ENCODE measurements at regions not wholly inside any gene's neighbourhood (a gene's known extent, or its start where the extent isn't known, plus 50 kb on each side); places are given as distances from the start of the nearest gene placed in this dataset.

DNA sequence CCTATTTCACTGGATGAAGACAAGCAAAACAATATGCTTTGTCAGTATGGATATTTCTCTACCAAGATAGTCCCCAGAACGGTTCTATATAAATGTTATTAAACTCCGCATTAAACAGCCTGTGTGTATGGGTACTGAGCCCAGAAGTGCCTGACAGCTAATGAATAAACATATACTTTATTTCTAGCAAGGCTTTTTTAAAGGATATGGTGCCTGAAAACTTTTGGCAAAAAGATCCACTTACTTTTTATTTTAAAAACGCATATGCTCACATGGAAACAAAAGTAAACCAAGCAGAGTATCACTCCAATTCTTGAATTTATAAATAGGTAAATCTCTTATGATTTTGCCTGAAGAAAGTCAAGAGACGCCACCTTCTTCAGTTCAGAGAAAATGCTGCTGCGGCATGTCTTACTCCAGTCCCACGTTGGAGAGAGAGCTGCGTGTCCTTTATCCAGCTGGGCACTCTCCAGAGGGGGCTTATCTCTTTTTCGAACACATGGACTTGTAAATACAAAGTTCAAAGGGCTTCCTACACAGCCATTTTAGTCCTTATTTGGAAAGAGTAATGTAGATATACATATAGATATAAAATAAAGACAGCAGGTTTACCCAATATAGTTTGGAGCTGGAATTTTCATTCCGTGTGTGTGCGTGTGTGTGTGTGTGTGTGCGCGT, 264.2 kb downstream of the ADAMTS20 start:
- H3K4ac ChIP-seq (ENCODE audit: low read depth in 1 of 2, low read length in 2 of 2): no peak overlapping the region
- peak overlapping the region; percentile 94 for H2AK5ac ChIP-seq (ENCODE audit: low read length, severe bottlenecking)
- DNase-seq: no peak
- no peak overlapping the region for H4K91ac ChIP-seq (ENCODE audit: low read length)
- no peak overlapping the region for H2BK5ac ChIP-seq (ENCODE audit: low read depth, low read length, poor library complexity, severe bottlenecking)
- no peak overlapping the region for H2BK12ac ChIP-seq (ENCODE audit: low read length in 2 of 2)
- no peaks in the 10 kb centered on the region for H3K36me3 ChIP-seq (ENCODE audit: control insufficient read depth in 1 of 2, insufficient read depth in 2 of 2, low read depth in 1 of 2, low read length in 2 of 2)
- 86% methylated on average over 8 of the region's 12 CpGs for WGBS
- no peak overlapping the region for H3K4me2 ChIP-seq (ENCODE audit: low read length, poor library complexity, severe bottlenecking)
- no peaks in the 10 kb centered on the region for H3K27me3 ChIP-seq (ENCODE audit: control insufficient read depth in 1 of 2, insufficient read depth in 1 of 2, low read length in 2 of 2)
- no peak overlapping the region for H3K14ac ChIP-seq (ENCODE audit: low read length in 2 of 2)
- H3K18ac ChIP-seq (ENCODE audit: low read depth in 1 of 2, low read length in 2 of 2): no peak overlapping the region
- no peak overlapping the region for H3K27ac ChIP-seq (ENCODE audit: low read length, poor library complexity, severe bottlenecking)
- H3K9me3 ChIP-seq (ENCODE audit: control insufficient read depth, low read length): no peaks in the 10 kb centered on the region
- H3K79me1 ChIP-seq (replicated peaks; ENCODE audit: low read length, poor library complexity, severe bottlenecking): peaks cover 2% of the 10 kb centered on the region
- H3K4me1 ChIP-seq (ENCODE audit: control insufficient read depth, insufficient read depth, low read depth, low read length): peaks cover 5% of the 10 kb centered on the region
- H2AFZ ChIP-seq (ENCODE audit: low read depth, low read length): no peak overlapping the region
- no peak overlapping the region for H3K9ac ChIP-seq (ENCODE audit: low read length)
- H3K23ac ChIP-seq (ENCODE audit: low read length in 2 of 2): no peak overlapping the region
- H2BK120ac ChIP-seq (ENCODE audit: low read depth, low read length): peak overlapping the region; percentile 34
- no peak overlapping the region for H3K4me3 ChIP-seq (ENCODE audit: insufficient read depth in 1 of 2, low read depth in 1 of 2, low read length in 2 of 2)
- no peak overlapping the region for H2BK15ac ChIP-seq (ENCODE audit: low read depth, poor library complexity, severe bottlenecking)
- no peak overlapping the region for H4K8ac ChIP-seq (ENCODE audit: low read length)

DNA sequence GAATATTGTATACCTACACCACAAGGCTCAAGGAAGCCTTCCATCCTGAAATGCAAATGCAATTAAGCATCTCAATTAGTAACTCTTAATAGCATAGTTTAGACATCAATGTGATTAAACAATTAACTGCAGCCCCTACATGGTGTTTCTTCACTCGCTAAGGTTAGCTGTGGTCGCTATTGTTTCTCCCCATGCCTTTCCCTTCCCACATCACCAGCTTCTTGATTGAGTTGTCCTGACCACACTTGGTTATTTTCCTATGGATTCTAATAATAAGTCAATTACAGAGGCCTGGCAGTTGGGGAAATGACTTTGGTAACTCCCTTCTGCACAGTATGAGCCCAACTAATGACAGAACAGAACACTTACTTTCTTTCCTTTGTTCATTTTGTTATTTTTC, 265.0 kb downstream of the ADAMTS20 start:
- Histone ChIP-seq H3K4me1 (ENCODE audit: control insufficient read depth, insufficient read depth, low read depth, low read length) (peaks cover 3% of the 10 kb centered on the region), H3K23ac (ENCODE audit: low read length in 2 of 2) (no peak overlapping the region), H3K79me1 (replicated peaks; ENCODE audit: low read length, poor library complexity, severe bottlenecking) (peaks cover 2% of the 10 kb centered on the region), H2AFZ (ENCODE audit: low read depth, low read length) (no peak overlapping the region), H3K4ac (ENCODE audit: low read depth in 1 of 2, low read length in 2 of 2) (no peak overlapping the region), H2BK12ac (ENCODE audit: low read length in 2 of 2) (no peak overlapping the region), H3K14ac (ENCODE audit: low read length in 2 of 2) (no peak overlapping the region), H3K4me2 (ENCODE audit: low read length, poor library complexity, severe bottlenecking) (no peak overlapping the region), H3K36me3 (ENCODE audit: control insufficient read depth in 1 of 2, insufficient read depth in 2 of 2, low read depth in 1 of 2, low read length in 2 of 2) (no peaks in the 10 kb centered on the region), H3K27me3 (ENCODE audit: control insufficient read depth in 1 of 2, insufficient read depth in 1 of 2, low read length in 2 of 2) (no peaks in the 10 kb centered on the region), H2BK5ac (ENCODE audit: low read depth, low read length, poor library complexity, severe bottlenecking) (no peak overlapping the region), H4K91ac (ENCODE audit: low read length) (no peak overlapping the region), H3K27ac (ENCODE audit: low read length, poor library complexity, severe bottlenecking) (no peak overlapping the region), H3K18ac (ENCODE audit: low read depth in 1 of 2, low read length in 2 of 2) (no peak overlapping the region), H4K8ac (ENCODE audit: low read length) (no peak overlapping the region), H2BK15ac (ENCODE audit: low read depth, poor library complexity, severe bottlenecking) (no peak overlapping the region), H2AK5ac (ENCODE audit: low read length, severe bottlenecking) (peak overlapping the region; percentile 66), H3K9ac (ENCODE audit: low read length) (no peak overlapping the region), H3K4me3 (ENCODE audit: insufficient read depth in 1 of 2, low read depth in 1 of 2, low read length in 2 of 2) (no peak overlapping the region), H2BK120ac (ENCODE audit: low read depth, low read length) (no peak overlapping the region), H3K9me3 (ENCODE audit: control insufficient read depth, low read length) (no peaks in the 10 kb centered on the region)
- no peak for DNase-seq
- WGBS: 94% methylated on average over 2 of the region's 2 CpGs

DNA sequence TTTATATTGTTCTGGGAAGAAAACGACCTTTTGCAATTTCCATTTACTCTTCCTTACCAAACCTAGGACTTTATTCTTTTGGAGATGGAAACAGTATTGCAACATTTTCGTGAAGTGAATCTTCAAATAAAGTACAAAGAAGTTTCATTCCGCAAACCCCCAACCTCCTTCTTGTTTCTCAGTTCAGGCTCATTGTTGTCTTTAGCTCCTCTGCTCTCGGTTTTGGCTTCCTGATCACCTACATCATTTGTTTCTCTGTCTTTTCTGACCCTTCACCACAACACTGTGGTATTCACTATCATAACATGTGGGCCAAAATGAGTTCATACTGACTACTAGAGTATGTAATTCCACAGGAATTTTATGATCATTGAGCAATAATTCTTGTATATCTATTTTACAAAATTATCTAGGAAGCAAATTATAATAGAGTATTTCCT, 266.8 kb downstream of the ADAMTS20 start:
- Histone ChIP-seq H2AFZ (ENCODE audit: low read depth, low read length) (no peak overlapping the region), H3K9ac (ENCODE audit: low read length) (peak overlapping the region; percentile 67), H2BK5ac (ENCODE audit: low read depth, low read length, poor library complexity, severe bottlenecking) (no peak overlapping the region), H3K79me1 (replicated peaks; ENCODE audit: low read length, poor library complexity, severe bottlenecking) (peaks cover 2% of the 10 kb centered on the region), H3K14ac (ENCODE audit: low read length in 2 of 2) (no peak overlapping the region), H3K18ac (ENCODE audit: low read depth in 1 of 2, low read length in 2 of 2) (no peak overlapping the region), H3K4me3 (ENCODE audit: insufficient read depth in 1 of 2, low read depth in 1 of 2, low read length in 2 of 2) (peak overlapping the region in 1 of 2 experiments; percentile 44), H3K36me3 (ENCODE audit: control insufficient read depth in 1 of 2, insufficient read depth in 2 of 2, low read depth in 1 of 2, low read length in 2 of 2) (no peaks in the 10 kb centered on the region), H2BK15ac (ENCODE audit: low read depth, poor library complexity, severe bottlenecking) (no peak overlapping the region), H2BK120ac (ENCODE audit: low read depth, low read length) (no peak overlapping the region), H3K27ac (ENCODE audit: low read length, poor library complexity, severe bottlenecking) (peak overlapping the region; percentile 90), H2AK5ac (ENCODE audit: low read length, severe bottlenecking) (no peak overlapping the region), H4K91ac (ENCODE audit: low read length) (no peak overlapping the region), H4K8ac (ENCODE audit: low read length) (no peak overlapping the region), H3K23ac (ENCODE audit: low read length in 2 of 2) (no peak overlapping the region), H3K4me2 (ENCODE audit: low read length, poor library complexity, severe bottlenecking) (no peak overlapping the region), H3K4ac (ENCODE audit: low read depth in 1 of 2, low read length in 2 of 2) (no peak overlapping the region), H3K4me1 (ENCODE audit: control insufficient read depth, insufficient read depth, low read depth, low read length) (peaks cover 6% of the 10 kb centered on the region), H2BK12ac (ENCODE audit: low read length in 2 of 2) (no peak overlapping the region), H3K27me3 (ENCODE audit: control insufficient read depth in 1 of 2, insufficient read depth in 1 of 2, low read length in 2 of 2) (no peaks in the 10 kb centered on the region), H3K9me3 (ENCODE audit: control insufficient read depth, low read length) (no peaks in the 10 kb centered on the region)
- peak; percentile 55 for DNase-seq
- 67% methylated on average over 3 of the region's 4 CpGs for WGBS

DNA sequence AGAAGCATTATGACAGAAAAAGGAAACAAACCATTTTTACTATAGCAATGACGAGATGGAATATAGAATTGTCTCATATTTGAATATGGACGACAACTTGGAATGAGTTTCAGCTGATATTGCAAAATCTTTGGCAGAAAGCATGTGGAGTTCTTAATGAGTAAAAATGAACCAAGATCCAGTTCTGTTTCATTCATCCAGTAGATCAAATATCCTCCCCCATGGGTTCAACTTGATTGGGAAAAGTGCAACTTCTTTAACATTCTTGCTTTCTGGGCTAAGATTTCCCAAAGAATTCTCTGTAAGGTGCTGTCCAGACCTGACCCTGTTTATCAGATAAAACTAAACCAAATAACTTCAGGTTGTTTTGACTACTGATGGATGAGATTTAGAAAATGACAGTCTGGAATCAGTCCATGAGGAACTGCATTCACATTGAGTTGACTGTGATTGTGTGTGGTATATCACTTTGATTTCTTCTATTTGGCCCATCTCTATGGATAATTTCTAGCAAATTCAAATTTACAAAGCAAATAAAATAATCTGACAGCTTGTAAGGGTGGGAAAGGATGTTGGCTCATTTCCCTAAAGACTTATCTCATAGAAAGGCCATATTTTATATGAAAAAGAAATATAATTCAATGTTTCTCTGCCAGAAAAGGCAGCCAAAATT, 267.4 kb downstream of the ADAMTS20 start:
- Histone ChIP-seq H2BK15ac (ENCODE audit: low read depth, poor library complexity, severe bottlenecking) (no peak overlapping the region), H4K8ac (ENCODE audit: low read length) (no peak overlapping the region), H3K27ac (ENCODE audit: low read length, poor library complexity, severe bottlenecking) (peak overlapping the region; percentile 90), H3K18ac (ENCODE audit: low read depth in 1 of 2, low read length in 2 of 2) (no peak overlapping the region), H3K4me3 (ENCODE audit: insufficient read depth in 1 of 2, low read depth in 1 of 2, low read length in 2 of 2) (peak overlapping the region in 1 of 2 experiments; percentile 44), H4K91ac (ENCODE audit: low read length) (no peak overlapping the region), H3K4me2 (ENCODE audit: low read length, poor library complexity, severe bottlenecking) (no peak overlapping the region), H2BK120ac (ENCODE audit: low read depth, low read length) (no peak overlapping the region), H3K4me1 (ENCODE audit: control insufficient read depth, insufficient read depth, low read depth, low read length) (peaks cover 6% of the 10 kb centered on the region), H3K36me3 (ENCODE audit: control insufficient read depth in 1 of 2, insufficient read depth in 2 of 2, low read depth in 1 of 2, low read length in 2 of 2) (no peaks in the 10 kb centered on the region), H3K9me3 (ENCODE audit: control insufficient read depth, low read length) (no peaks in the 10 kb centered on the region), H2AK5ac (ENCODE audit: low read length, severe bottlenecking) (peak overlapping the region; percentile 69), H2BK5ac (ENCODE audit: low read depth, low read length, poor library complexity, severe bottlenecking) (peak overlapping the region; percentile 89), H3K27me3 (ENCODE audit: control insufficient read depth in 1 of 2, insufficient read depth in 1 of 2, low read length in 2 of 2) (no peaks in the 10 kb centered on the region), H3K9ac (ENCODE audit: low read length) (peak overlapping the region; percentile 67), H3K4ac (ENCODE audit: low read depth in 1 of 2, low read length in 2 of 2) (no peak overlapping the region), H2AFZ (ENCODE audit: low read depth, low read length) (no peak overlapping the region), H3K23ac (ENCODE audit: low read length in 2 of 2) (no peak overlapping the region), H3K79me1 (replicated peaks; ENCODE audit: low read length, poor library complexity, severe bottlenecking) (peaks cover 2% of the 10 kb centered on the region), H2BK12ac (ENCODE audit: low read length in 2 of 2) (no peak overlapping the region), H3K14ac (ENCODE audit: low read length in 2 of 2) (no peak overlapping the region)
- DNase-seq: no peak
- 100% methylated on average over 2 of the region's 2 CpGs for WGBS
